A549 (cell line): ENCODE measurements at regions not wholly inside any gene's neighbourhood (a gene's known extent, or its start where the extent isn't known, plus 50 kb on each side); places are given as distances from the start of the nearest gene placed in this dataset.

Experiments
- ATAC-seq, 2 experiments: fragments of 200-7000 bp in 1 of 2; fragments of >200 bp in 1 of 2; cut with Nextera tagmentation in 1 of 2; cut with Tn5 transposase in 1 of 2; 3 replicates each; pipeline versions ENCODE4 v1.8.0 to v1.9.1; 2018 to 2020; ENCODE audit warnings: mild to moderate bottlenecking in 1 of 2, moderate library complexity in 1 of 2
- CTCF ChIA-PET: fragments of 300-600 bp; sonication (Branson Sonifier 250); formaldehyde crosslinking; extraction: SDS; loops from one replicate; lab custom pipeline; 2021; ENCODE audit warnings: antibody characterized with exemption, inconsistent platforms; lab: Yijun Ruan, JAX
- POLR2A ChIA-PET: fragments of 350-600 bp; formaldehyde crosslinking; extraction: SDS; loops from one replicate; lab custom pipeline; 2021; ENCODE audit warnings: antibody characterized with exemption, inconsistent platforms; lab: Yijun Ruan, JAX
- DNase-seq, 2 experiments: peaks; one replicate each; pipeline versions ENCODE4 v3.0.0 to v3.0.0-alpha.2; 2011 to 2016; ENCODE audit warnings: low read depth in 1 of 2, low spot score in 1 of 2
- FAIRE-seq: peaks from 2 replicates; lab custom pipeline; 2011; peaks lifted over from hg19 to GRCh38; lab: Jason Lieb, UNC
- H3K27ac ChIP-seq, 2 experiments: fragments of >200 bp; sonication (Bioruptor Twin); formaldehyde crosslinking; 3 replicates each; pipeline ENCODE4 v1.5.1; 2016 to 2017
- H3K4me1 ChIP-seq: fragments of >200 bp; sonication (Bioruptor Twin); formaldehyde crosslinking; 3 replicates; pipeline ENCODE4 v1.6.1; 2016
- H3K4me2 ChIP-seq: fragments of >200 bp; sonication (Bioruptor Twin); formaldehyde crosslinking; 3 replicates; pipeline ENCODE4 v1.6.1; 2016
- H3K4me3 ChIP-seq: fragments of >200 bp; sonication (Bioruptor Twin); formaldehyde crosslinking; 3 replicates; pipeline ENCODE4 v1.5.1; 2016
- H3K9me3 ChIP-seq: fragments of >200 bp; sonication (Bioruptor Twin); formaldehyde crosslinking; 3 replicates; pipeline ENCODE4 v1.6.1; 2016
- CBX8 ChIP-seq: fragments of 200-600 bp; sonication (generic); IDR thresholded peaks from 2 replicates; pipeline ENCODE4 v1.6.1; 2016
- CEBPB ChIP-seq, 2 experiments: fragments of >200 bp in 1 of 2; sonication (Bioruptor Twin) in 1 of 2; formaldehyde crosslinking in 1 of 2; IDR thresholded peaks; 2 replicates each; pipeline ENCODE4 v1.6.1; 2012 to 2016
- CHD4 ChIP-seq: fragments of 200-600 bp; sonication (generic); IDR thresholded peaks from 2 replicates; pipeline ENCODE4 v1.6.1; 2016; ENCODE audit warnings: antibody characterized with exemption, mild to moderate bottlenecking, borderline replicate concordance
- CTCF ChIP-seq: fragments of >200 bp; sonication (Bioruptor Twin); formaldehyde crosslinking; IDR thresholded peaks from 3 replicates; pipeline ENCODE4 v1.5.1; 2016
- EHMT2 ChIP-seq: fragments of 200-600 bp; sonication (generic); IDR thresholded peaks from 2 replicates; pipeline ENCODE4 v1.6.1; 2016; ENCODE audit warnings: antibody characterized with exemption, low read depth, mild to moderate bottlenecking, moderate library complexity
- ESRRA ChIP-seq: fragments of 150-350 bp; IDR thresholded peaks from 2 replicates; pipeline ENCODE4 v1.6.1; 2014; ENCODE audit warnings: mild to moderate bottlenecking, low read length, borderline replicate concordance
- FOSB ChIP-seq: fragments of 250-450 bp; sonication (Bioruptor Pico); IDR thresholded peaks from 2 replicates; pipeline ENCODE4 v1.5.0; 2020; ENCODE audit warnings: mild to moderate bottlenecking, moderate library complexity
- FOSL2 ChIP-seq, 2 experiments: fragments of 450-650 bp in 1 of 2; fragments of >200 bp in 1 of 2; sonication (Bioruptor Twin) in 1 of 2; formaldehyde crosslinking; IDR thresholded peaks; 2 replicates each; pipeline versions ENCODE4 v1.5.0 to v1.6.1; 2016 to 2020; ENCODE audit warnings: mild to moderate bottlenecking in 1 of 2, moderate library complexity in 1 of 2
- HOXB5 ChIP-seq: fragments of 250-450 bp; sonication (Bioruptor Pico); IDR thresholded peaks from 2 replicates; pipeline ENCODE4 v1.5.0; 2020; ENCODE audit warnings: mild to moderate bottlenecking, moderate library complexity
- JUN ChIP-seq, 2 experiments: fragments of >200 bp; sonication (Bioruptor Twin); formaldehyde crosslinking; IDR thresholded peaks; 2 replicates in 1 of 2; 3 replicates in 1 of 2; pipeline ENCODE4 v1.6.1; 2016 to 2017
- JUNB ChIP-seq: fragments of >200 bp; sonication (Bioruptor Twin); formaldehyde crosslinking; IDR thresholded peaks from 2 replicates; pipeline ENCODE4 v1.6.1; 2016
- KDM1A ChIP-seq: fragments of 200-600 bp; sonication (generic); IDR thresholded peaks from 2 replicates; pipeline ENCODE4 v1.6.1; 2016; ENCODE audit warnings: low read depth, mild to moderate bottlenecking
- KDM5A ChIP-seq: fragments of 200-600 bp; sonication (generic); IDR thresholded peaks from 2 replicates; pipeline ENCODE4 v1.6.1; 2016; ENCODE audit warnings: antibody characterized with exemption, mild to moderate bottlenecking
- MAFK ChIP-seq: fragments of 450-650 bp; IDR thresholded peaks from 2 replicates; pipeline ENCODE4 v1.6.1; 2014; ENCODE audit not compliant: partially characterized antibody
- MAZ ChIP-seq: fragments of 150-350 bp; IDR thresholded peaks from 2 replicates; pipeline ENCODE4 v1.6.1; 2014; ENCODE audit warnings: antibody characterized with exemption, low read depth, low read length, borderline replicate concordance
- NFE2L2 ChIP-seq: fragments of 150-350 bp; conservative IDR thresholded peaks from 2 replicates; pipeline ENCODE4 v1.6.1; 2014; ENCODE audit warnings: low read length
- NPAS2 ChIP-seq: fragments of 250-450 bp; sonication (Bioruptor Pico); IDR thresholded peaks from 2 replicates; pipeline ENCODE4 v1.8.0; 2022; ENCODE audit warnings: mild to moderate bottlenecking, moderate library complexity, borderline replicate concordance
- NR3C1 ChIP-seq: fragments of >200 bp; sonication (Bioruptor Twin); formaldehyde crosslinking; IDR thresholded peaks from 3 replicates; pipeline ENCODE4 v1.6.1; 2017
- PHF8 ChIP-seq: fragments of 200-600 bp; sonication (generic); IDR thresholded peaks from 2 replicates; pipeline ENCODE4 v1.6.1; 2016; ENCODE audit warnings: low read depth, mild to moderate bottlenecking, antibody characterized with exemption, moderate library complexity, borderline replicate concordance
- POLR2A ChIP-seq: IDR thresholded peaks from 2 replicates; pipeline ENCODE4 v1.6.1; 2012; ENCODE audit warnings: mild to moderate bottlenecking, low read length
- POLR2AphosphoS2 ChIP-seq: conservative IDR thresholded peaks from 2 replicates; pipeline ENCODE4 v1.6.1; 2012; ENCODE audit warnings: low read length, improper control_type of control experiment, inconsistent platforms
- RAD21 ChIP-seq, 2 experiments: fragments of >200 bp in 1 of 2; sonication (Bioruptor Twin) in 1 of 2; formaldehyde crosslinking in 1 of 2; IDR thresholded peaks in 1 of 2; conservative IDR thresholded peaks in 1 of 2; 2 replicates in 1 of 2; 3 replicates in 1 of 2; pipeline ENCODE4 v1.6.1; 2012 to 2018; ENCODE audit warnings: inconsistent platforms in 1 of 2
- RCOR1 ChIP-seq: fragments of 150-350 bp; IDR thresholded peaks from 2 replicates; pipeline ENCODE4 v1.6.1; 2014; ENCODE audit warnings: antibody characterized with exemption, low read length, low read depth
- RNF2 ChIP-seq: fragments of 200-600 bp; sonication (generic); IDR thresholded peaks from 2 replicates; pipeline ENCODE4 v1.6.1; 2016; ENCODE audit warnings: low read depth, mild to moderate bottlenecking, antibody characterized with exemption, moderate library complexity, borderline replicate concordance
- ZFP36 ChIP-seq: fragments of 450-650 bp; IDR thresholded peaks from 2 replicates; pipeline ENCODE4 v1.6.1; 2014; ENCODE audit warnings: borderline replicate concordance; ENCODE audit not compliant: partially characterized antibody
- WGBS: methylation state at CpG from one replicate; pipeline ENCODE4 v1.1.6; 2017; ENCODE audit errors: missing lambda C conversion rate; 5-methylcytosine and 5-hydroxymethylcytosine counted together
- TF ChIP-seq, protein P1 (sequence below): fragments of 450-650 bp; IDR thresholded peaks from 2 replicates; pipeline ENCODE4 v1.6.1; 2014; ENCODE audit warnings: antibody characterized with exemption
- TF ChIP-seq, protein P2 (sequence below): fragments of >200 bp; sonication (Bioruptor Twin); formaldehyde crosslinking; IDR thresholded peaks from 3 replicates; pipeline ENCODE4 v1.6.1; 2016
- TF ChIP-seq, protein P3 (sequence below): fragments of 250-450 bp; sonication (Bioruptor Pico); IDR thresholded peaks from 2 replicates; pipeline ENCODE4 v1.5.0; 2020; ENCODE audit warnings: low read depth, mild to moderate bottlenecking, moderate library complexity

- ChIA-PET CTCF (interaction anchor here (0.9 to 1.6 kb wide), 2 partner anchors 205 to 245 kb away, joined by 3 to 8 read pairs; no protein-coding TSS in a partner anchor), POLR2A (no interaction called here)
- peak overlapping the region; percentile 59 for H3K4me2 ChIP-seq
- DNase-seq (peak in 1 of 2 experiments; percentile 41), ATAC-seq (no peak), FAIRE-seq (no peak)
- peak overlapping the region; percentile 73 to 98 for H3K27ac ChIP-seq
- WGBS: 52% methylated on average over 2 of the region's 2 CpGs
- H3K4me3 ChIP-seq: no peak overlapping the region
- TF ChIP-seq CEBPB (IDR thresholded peaks at IDR 0.05): peak in 1 of 2 experiments; percentile 53; a peak in 1 of 4 replicates
- no peak for TF ChIP-seq JUNB
- no peaks in the 10 kb centered on the region for H3K9me3 ChIP-seq
- H3K4me1 ChIP-seq: peaks cover 64% of the 10 kb centered on the region
Measured at GRCh38 chr4:140256941-140257340, 103.0 kb upstream of the MAML3 start.

- WGBS: 4% methylated on average over 2 of the region's 2 CpGs
- FAIRE-seq: no peak
- H3K4me3 ChIP-seq: no peak overlapping the region
- DNase-seq: peak; percentile 44 to 65
- no peaks in the 10 kb centered on the region for H3K9me3 ChIP-seq
- peak overlapping the region; percentile 59 for H3K4me2 ChIP-seq
- peak overlapping the region; percentile 73 to 98 for H3K27ac ChIP-seq
- no peak for TF ChIP-seq RNF2
- TF ChIP-seq, protein P1, sequence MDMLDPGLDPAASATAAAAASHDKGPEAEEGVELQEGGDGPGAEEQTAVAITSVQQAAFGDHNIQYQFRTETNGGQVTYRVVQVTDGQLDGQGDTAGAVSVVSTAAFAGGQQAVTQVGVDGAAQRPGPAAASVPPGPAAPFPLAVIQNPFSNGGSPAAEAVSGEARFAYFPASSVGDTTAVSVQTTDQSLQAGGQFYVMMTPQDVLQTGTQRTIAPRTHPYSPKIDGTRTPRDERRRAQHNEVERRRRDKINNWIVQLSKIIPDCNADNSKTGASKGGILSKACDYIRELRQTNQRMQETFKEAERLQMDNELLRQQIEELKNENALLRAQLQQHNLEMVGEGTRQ: no peak
- TF ChIP-seq CHD4: no peak
- TF ChIP-seq MAZ: no peak
- TF ChIP-seq CBX8: no peak
- peak; percentile 35 for TF ChIP-seq NFE2L2
- no peak for TF ChIP-seq ZFP36
- no peak for TF ChIP-seq FOSL2 (IDR thresholded peaks at IDR 0.05)
- TF ChIP-seq FOSL2 (CRISPR knock-in tag; IDR thresholded peaks at IDR 0.05): peak; percentile 46; the same call in 1 of the 2 replicates
- TF ChIP-seq EHMT2: no peak
- TF ChIP-seq RCOR1: no peak
- no peak for TF ChIP-seq RAD21 (conservative IDR thresholded peaks at IDR 0.05 in 1 of 2, IDR thresholded peaks at IDR 0.05 in 1 of 2)
- TF ChIP-seq MAFK: peak; percentile 70
- no peak for TF ChIP-seq POLR2A
- no peak for TF ChIP-seq FOSB
- no peak for TF ChIP-seq KDM5A
- TF ChIP-seq, protein P2, sequence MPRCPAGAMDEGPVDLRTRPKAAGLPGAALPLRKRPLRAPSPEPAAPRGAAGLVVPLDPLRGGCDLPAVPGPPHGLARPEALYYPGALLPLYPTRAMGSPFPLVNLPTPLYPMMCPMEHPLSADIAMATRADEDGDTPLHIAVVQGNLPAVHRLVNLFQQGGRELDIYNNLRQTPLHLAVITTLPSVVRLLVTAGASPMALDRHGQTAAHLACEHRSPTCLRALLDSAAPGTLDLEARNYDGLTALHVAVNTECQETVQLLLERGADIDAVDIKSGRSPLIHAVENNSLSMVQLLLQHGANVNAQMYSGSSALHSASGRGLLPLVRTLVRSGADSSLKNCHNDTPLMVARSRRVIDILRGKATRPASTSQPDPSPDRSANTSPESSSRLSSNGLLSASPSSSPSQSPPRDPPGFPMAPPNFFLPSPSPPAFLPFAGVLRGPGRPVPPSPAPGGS: no peak
- TF ChIP-seq JUN (IDR thresholded peaks at IDR 0.05): no peak
- TF ChIP-seq CEBPB (IDR thresholded peaks at IDR 0.05): no peak
- H3K4me1 ChIP-seq: peaks cover 70% of the 10 kb centered on the region
- ATAC-seq: no peak
- CTCF ChIA-PET: no interaction called here
- POLR2A ChIA-PET: interaction anchor here (1.0 kb wide), 1 partner anchor 103 kb away, joined by 3 read pairs; the partner anchor contains the start of gene MAML3
Measured at GRCh38 chr4:140256335-140256734, 102.4 kb upstream of the MAML3 start.

- POLR2A ChIA-PET: interaction anchor here (0.6 to 1.0 kb wide), 2 partner anchors 102 to 516 kb away, joined by 3 to 6 read pairs; partner anchors contain the start of gene MAML3
- TF ChIP-seq CBX8: no peak
- no peak for TF ChIP-seq POLR2AphosphoS2
- TF ChIP-seq CEBPB (IDR thresholded peaks at IDR 0.05): no peak
- TF ChIP-seq NR3C1: no peak
- no peak for TF ChIP-seq FOSL2 (IDR thresholded peaks at IDR 0.05)
- no peak for TF ChIP-seq FOSL2 (CRISPR knock-in tag; IDR thresholded peaks at IDR 0.05)
- no peak for TF ChIP-seq CTCF
- no peak for TF ChIP-seq RAD21 (conservative IDR thresholded peaks at IDR 0.05 in 1 of 2, IDR thresholded peaks at IDR 0.05 in 1 of 2)
- TF ChIP-seq ESRRA: no peak
- TF ChIP-seq KDM1A: no peak
- no peak for TF ChIP-seq RNF2
- TF ChIP-seq PHF8: no peak
- TF ChIP-seq, protein P3, sequence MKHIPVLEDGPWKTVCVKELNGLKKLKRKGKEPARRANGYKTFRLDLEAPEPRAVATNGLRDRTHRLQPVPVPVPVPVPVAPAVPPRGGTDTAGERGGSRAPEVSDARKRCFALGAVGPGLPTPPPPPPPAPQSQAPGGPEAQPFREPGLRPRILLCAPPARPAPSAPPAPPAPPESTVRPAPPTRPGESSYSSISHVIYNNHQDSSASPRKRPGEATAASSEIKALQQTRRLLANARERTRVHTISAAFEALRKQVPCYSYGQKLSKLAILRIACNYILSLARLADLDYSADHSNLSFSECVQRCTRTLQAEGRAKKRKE (CRISPR knock-in tag): no peak
- no peak for TF ChIP-seq HOXB5 (CRISPR knock-in tag)
- TF ChIP-seq NPAS2 (CRISPR knock-in tag): no peak
- no peak for TF ChIP-seq JUNB
- no peak for DNase-seq
- Histone ChIP-seq H3K4me2 (peak overlapping the region; percentile 59), H3K27ac (peak overlapping the region; percentile 73 to 98), H3K9me3 (no peaks in the 10 kb centered on the region), H3K4me1 (peaks cover 74% of the 10 kb centered on the region), H3K4me3 (no peak overlapping the region)
- 95% methylated on average over 1 of the region's 1 CpG for WGBS
- CTCF ChIA-PET: interaction anchor here (1.6 kb wide), 1 partner anchor 104 kb away, joined by 4 read pairs; no protein-coding TSS in a partner anchor
- no peak for FAIRE-seq
- ATAC-seq: no peak
Measured at GRCh38 chr4:140255927-140256326, 101.9 kb upstream of the MAML3 start.
